HL-60 (cell line): ENCODE measurements at regions not wholly inside any gene's neighbourhood (a gene's known extent, or its start where the extent isn't known, plus 50 kb on each side); places are given as distances from the start of the nearest gene placed in this dataset.

Source experiments
- GABPA ChIP-seq: IDR thresholded peaks from 2 replicates; pipeline ENCODE4 v1.6.1; 2012; ENCODE audit warnings: low read depth
- POLR2AphosphoS5 ChIP-seq: IDR thresholded peaks from 2 replicates; pipeline ENCODE4 v1.6.1; 2012; ENCODE audit warnings: low read depth
- SPI1 ChIP-seq: IDR thresholded peaks from 2 replicates; pipeline ENCODE4 v1.6.1; 2012; ENCODE audit warnings: low read depth, mild to moderate bottlenecking, borderline replicate concordance
- TF ChIP-seq, protein P1 (sequence below): IDR thresholded peaks from one replicate; pipeline ENCODE4 v1.5.1; 2011; ENCODE audit warnings: low read length, control low read depth, inconsistent platforms; ENCODE audit not compliant: insufficient read depth
- TF ChIP-seq, protein P2 (sequence below): IDR thresholded peaks from 2 replicates; pipeline ENCODE4 v1.6.1; 2012; ENCODE audit warnings: low read depth; ENCODE audit not compliant: insufficient replicate concordance

DNA sequence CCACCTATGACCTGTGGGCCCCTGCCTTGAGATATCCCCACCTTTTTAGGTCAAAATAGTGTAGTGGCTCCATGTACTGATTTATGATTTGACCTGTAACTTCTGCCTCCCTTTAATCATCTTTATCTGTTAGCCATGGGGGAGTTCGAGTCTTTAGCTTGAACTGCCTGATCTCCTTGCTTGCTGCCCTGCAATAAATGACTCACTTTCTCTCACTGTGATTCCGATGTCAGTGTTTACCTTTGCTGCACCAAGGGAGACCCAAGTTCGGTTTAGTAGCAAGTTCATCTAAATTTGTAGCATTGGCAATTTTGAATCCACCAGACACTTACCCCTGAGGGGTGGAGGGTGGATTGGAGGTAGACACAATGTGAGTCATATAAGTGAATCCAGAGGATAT lies 814.6 kb upstream of the AUTS2 start:
- TF ChIP-seq, protein P1, sequence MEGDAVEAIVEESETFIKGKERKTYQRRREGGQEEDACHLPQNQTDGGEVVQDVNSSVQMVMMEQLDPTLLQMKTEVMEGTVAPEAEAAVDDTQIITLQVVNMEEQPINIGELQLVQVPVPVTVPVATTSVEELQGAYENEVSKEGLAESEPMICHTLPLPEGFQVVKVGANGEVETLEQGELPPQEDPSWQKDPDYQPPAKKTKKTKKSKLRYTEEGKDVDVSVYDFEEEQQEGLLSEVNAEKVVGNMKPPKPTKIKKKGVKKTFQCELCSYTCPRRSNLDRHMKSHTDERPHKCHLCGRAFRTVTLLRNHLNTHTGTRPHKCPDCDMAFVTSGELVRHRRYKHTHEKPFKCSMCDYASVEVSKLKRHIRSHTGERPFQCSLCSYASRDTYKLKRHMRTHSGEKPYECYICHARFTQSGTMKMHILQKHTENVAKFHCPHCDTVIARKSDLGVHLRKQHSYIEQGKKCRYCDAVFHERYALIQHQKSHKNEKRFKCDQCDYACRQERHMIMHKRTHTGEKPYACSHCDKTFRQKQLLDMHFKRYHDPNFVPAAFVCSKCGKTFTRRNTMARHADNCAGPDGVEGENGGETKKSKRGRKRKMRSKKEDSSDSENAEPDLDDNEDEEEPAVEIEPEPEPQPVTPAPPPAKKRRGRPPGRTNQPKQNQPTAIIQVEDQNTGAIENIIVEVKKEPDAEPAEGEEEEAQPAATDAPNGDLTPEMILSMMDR: no peak
- no peak for TF ChIP-seq POLR2AphosphoS5
- no peak for TF ChIP-seq SPI1
- TF ChIP-seq, protein P2, sequence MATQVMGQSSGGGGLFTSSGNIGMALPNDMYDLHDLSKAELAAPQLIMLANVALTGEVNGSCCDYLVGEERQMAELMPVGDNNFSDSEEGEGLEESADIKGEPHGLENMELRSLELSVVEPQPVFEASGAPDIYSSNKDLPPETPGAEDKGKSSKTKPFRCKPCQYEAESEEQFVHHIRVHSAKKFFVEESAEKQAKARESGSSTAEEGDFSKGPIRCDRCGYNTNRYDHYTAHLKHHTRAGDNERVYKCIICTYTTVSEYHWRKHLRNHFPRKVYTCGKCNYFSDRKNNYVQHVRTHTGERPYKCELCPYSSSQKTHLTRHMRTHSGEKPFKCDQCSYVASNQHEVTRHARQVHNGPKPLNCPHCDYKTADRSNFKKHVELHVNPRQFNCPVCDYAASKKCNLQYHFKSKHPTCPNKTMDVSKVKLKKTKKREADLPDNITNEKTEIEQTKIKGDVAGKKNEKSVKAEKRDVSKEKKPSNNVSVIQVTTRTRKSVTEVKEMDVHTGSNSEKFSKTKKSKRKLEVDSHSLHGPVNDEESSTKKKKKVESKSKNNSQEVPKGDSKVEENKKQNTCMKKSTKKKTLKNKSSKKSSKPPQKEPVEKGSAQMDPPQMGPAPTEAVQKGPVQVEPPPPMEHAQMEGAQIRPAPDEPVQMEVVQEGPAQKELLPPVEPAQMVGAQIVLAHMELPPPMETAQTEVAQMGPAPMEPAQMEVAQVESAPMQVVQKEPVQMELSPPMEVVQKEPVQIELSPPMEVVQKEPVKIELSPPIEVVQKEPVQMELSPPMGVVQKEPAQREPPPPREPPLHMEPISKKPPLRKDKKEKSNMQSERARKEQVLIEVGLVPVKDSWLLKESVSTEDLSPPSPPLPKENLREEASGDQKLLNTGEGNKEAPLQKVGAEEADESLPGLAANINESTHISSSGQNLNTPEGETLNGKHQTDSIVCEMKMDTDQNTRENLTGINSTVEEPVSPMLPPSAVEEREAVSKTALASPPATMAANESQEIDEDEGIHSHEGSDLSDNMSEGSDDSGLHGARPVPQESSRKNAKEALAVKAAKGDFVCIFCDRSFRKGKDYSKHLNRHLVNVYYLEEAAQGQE: no peak
- TF ChIP-seq GABPA: no peak
